IPS-20b (cell line): ENCODE measurements at regions not wholly inside any gene's neighbourhood (a gene's known extent, or its start where the extent isn't known, plus 50 kb on each side); places are given as distances from the start of the nearest gene placed in this dataset.
A peak's percentile ranks its signal among the peaks of the same experiment; 100 is the strongest.
"Not testable (repeated sequence)": the region's sequence is repeated elsewhere in the genome, so short reads cannot be mapped to it uniquely, and the experiment has no call there.

ENCODE experiments used
- H3K27ac ChIP-seq: one replicate; pipeline ENCODE4 v1.5.1; 2013; ENCODE audit warnings: low read length
- H3K27me3 ChIP-seq: 2 replicates; pipeline ENCODE4 v1.6.1; 2013; ENCODE audit warnings: mild to moderate bottlenecking, low read length, inconsistent platforms; ENCODE audit not compliant: insufficient read depth
- H3K36me3 ChIP-seq: 2 replicates; pipeline ENCODE4 v1.6.1; 2013; ENCODE audit warnings: low read depth, mild to moderate bottlenecking, inconsistent platforms, low read length, moderate library complexity; ENCODE audit not compliant: insufficient read depth
- H3K4me1 ChIP-seq: 2 replicates; pipeline ENCODE4 v1.6.1; 2013; ENCODE audit warnings: mild to moderate bottlenecking, control low read depth, inconsistent platforms, low read length, moderate library complexity; ENCODE audit not compliant: insufficient read depth
- H3K4me3 ChIP-seq: 2 replicates; pipeline ENCODE4 v1.5.1; 2013; ENCODE audit warnings: mild to moderate bottlenecking, low read length, inconsistent platforms
- H3K9ac ChIP-seq: 2 replicates; pipeline ENCODE4 v1.6.1; 2013; ENCODE audit warnings: low read depth, mild to moderate bottlenecking, inconsistent platforms, low read length, moderate library complexity
- H3K9me3 ChIP-seq: 2 replicates; pipeline ENCODE4 v1.6.1; 2013; ENCODE audit warnings: mild to moderate bottlenecking, low read depth, low read length, inconsistent platforms; ENCODE audit not compliant: insufficient read depth

GRCh38 chr11:29623144-29623722, 393.6 kb downstream of the KCNA4 start:
- Histone ChIP-seq H3K36me3 (no peaks in the 10 kb centered on the region), H3K4me1 (peaks cover 12% of the 10 kb centered on the region), H3K27ac (peak overlapping the region; percentile 97), H3K9me3 (no peaks in the 10 kb centered on the region), H3K9ac (peak overlapping the region; percentile 62; the same call in 1 of the 2 replicates), H3K27me3 (no peaks in the 10 kb centered on the region), H3K4me3 (peak overlapping the region; percentile 47)

- Histone ChIP-seq H3K4me3 (no peak overlapping the region), H3K27ac (no peak overlapping the region), H3K36me3 (no peaks in the 10 kb centered on the region), H3K27me3 (no peaks in the 10 kb centered on the region), H3K4me1 (no peaks in the 10 kb centered on the region), H3K9ac (no peak overlapping the region), H3K9me3 (no peaks in the 10 kb centered on the region)
These were observed 400.2 kb downstream of the KCNA4 start for GRCh38 chr11:29616611-29617010.

- no peaks in the 10 kb centered on the region for H3K9me3 ChIP-seq
- no peaks in the 10 kb centered on the region for H3K4me1 ChIP-seq
- no peak overlapping the region for H3K27ac ChIP-seq
- no peak overlapping the region for H3K9ac ChIP-seq
- H3K27me3 ChIP-seq = no peaks in the 10 kb centered on the region
- no peak overlapping the region for H3K4me3 ChIP-seq
- H3K36me3 ChIP-seq = no peaks in the 10 kb centered on the region
These were observed 404.4 kb downstream of the KCNA4 start for GRCh38 chr11:29612423-29612822.

GRCh38 chr11:29606330-29607031, 410.3 kb downstream of the KCNA4 start:
- no peak overlapping the region for H3K27ac ChIP-seq
- no peaks in the 10 kb centered on the region for H3K4me1 ChIP-seq
- H3K27me3 ChIP-seq = no peaks in the 10 kb centered on the region
- no peaks in the 10 kb centered on the region for H3K36me3 ChIP-seq
- H3K9me3 ChIP-seq = no peaks in the 10 kb centered on the region
- H3K9ac ChIP-seq = no peak overlapping the region
- no peak overlapping the region for H3K4me3 ChIP-seq

GRCh38 chr11:29600151-29600575, 416.7 kb downstream of the KCNA4 start:
- H3K36me3 ChIP-seq, H3K4me3 ChIP-seq, H3K9me3 ChIP-seq, H3K27ac ChIP-seq, H3K4me1 ChIP-seq, H3K9ac ChIP-seq, H3K27me3 ChIP-seq: not testable (repeated sequence)

- Histone ChIP-seq H3K4me3 (no peak overlapping the region), H3K4me1 (no peaks in the 10 kb centered on the region), H3K27ac (no peak overlapping the region), H3K9ac (no peak overlapping the region), H3K36me3 (no peaks in the 10 kb centered on the region), H3K9me3 (no peaks in the 10 kb centered on the region; the same call in 1 of the 2 replicates), H3K27me3 (no peaks in the 10 kb centered on the region)
These were observed 432.5 kb downstream of the KCNA4 start for GRCh38 chr11:29584342-29584741.

GRCh38 chr11:29578806-29579205, 438.0 kb downstream of the KCNA4 start:
- Histone ChIP-seq H3K27me3 (no peaks in the 10 kb centered on the region), H3K4me1 (no peaks in the 10 kb centered on the region), H3K9me3 (no peaks in the 10 kb centered on the region; the same call in 1 of the 2 replicates), H3K9ac (no peak overlapping the region), H3K4me3 (no peak overlapping the region), H3K36me3 (no peaks in the 10 kb centered on the region), H3K27ac (no peak overlapping the region)

GRCh38 chr11:29564486-29564885, 452.3 kb downstream of the KCNA4 start:
- Histone ChIP-seq H3K4me3 (no peak overlapping the region), H3K4me1 (no peaks in the 10 kb centered on the region), H3K27me3 (no peaks in the 10 kb centered on the region), H3K27ac (no peak overlapping the region), H3K9me3 (no peaks in the 10 kb centered on the region), H3K9ac (no peak overlapping the region), H3K36me3 (no peaks in the 10 kb centered on the region)

GRCh38 chr11:29562183-29562582, 454.6 kb downstream of the KCNA4 start:
- Histone ChIP-seq H3K9me3 (no peaks in the 10 kb centered on the region), H3K4me3 (no peak overlapping the region), H3K36me3 (no peaks in the 10 kb centered on the region), H3K4me1 (no peaks in the 10 kb centered on the region), H3K27ac (no peak overlapping the region), H3K27me3 (no peaks in the 10 kb centered on the region), H3K9ac (no peak overlapping the region)

GRCh38 chr11:29553990-29554389, 462.8 kb downstream of the KCNA4 start:
- H3K36me3 ChIP-seq = no peaks in the 10 kb centered on the region
- H3K27me3 ChIP-seq = no peaks in the 10 kb centered on the region
- no peak overlapping the region for H3K27ac ChIP-seq
- H3K4me1 ChIP-seq = no peaks in the 10 kb centered on the region
- no peaks in the 10 kb centered on the region for H3K9me3 ChIP-seq
- no peak overlapping the region for H3K9ac ChIP-seq
- no peak overlapping the region for H3K4me3 ChIP-seq

GRCh38 chr11:29538339-29539036, 478.3 kb downstream of the KCNA4 start:
- no peaks in the 10 kb centered on the region for H3K27me3 ChIP-seq
- H3K4me3 ChIP-seq = no peak overlapping the region
- no peak overlapping the region for H3K9ac ChIP-seq
- no peak overlapping the region for H3K27ac ChIP-seq
- H3K9me3 ChIP-seq = no peaks in the 10 kb centered on the region
- no peaks in the 10 kb centered on the region for H3K4me1 ChIP-seq
- no peaks in the 10 kb centered on the region for H3K36me3 ChIP-seq

GRCh38 chr11:29534836-29535235, 482.0 kb downstream of the KCNA4 start:
- Histone ChIP-seq H3K4me1 (no peaks in the 10 kb centered on the region), H3K4me3 (no peak overlapping the region), H3K27me3 (no peaks in the 10 kb centered on the region), H3K27ac (no peak overlapping the region), H3K9ac (no peak overlapping the region), H3K36me3 (no peaks in the 10 kb centered on the region), H3K9me3 (no peaks in the 10 kb centered on the region)
